DMS79 treated with DMSO at 0.1 percent for 48 hours (cell line): ENCODE measurements at regions not wholly inside any gene's neighbourhood (a gene's known extent, or its start where the extent isn't known, plus 50 kb on each side); places are given as distances from the start of the nearest gene placed in this dataset.

Experiments used
- DNase-seq: peaks from one replicate; lab custom pipeline; 2025; lab: John Stamatoyannopoulos, UW

- DNase-seq, result no peak
Measured at GRCh38 chr9:119829186-119829585, 460.0 kb upstream of the BRINP1 start.

GRCh38 chr9:119827526-119827925 is 458.3 kb upstream of the BRINP1 start:
- DNase-seq, result no peak

GRCh38 chr9:119827126-119827525 is 457.9 kb upstream of the BRINP1 start:
- no peak for DNase-seq

GRCh38 chr9:119818726-119819435 is 449.6 kb upstream of the BRINP1 start:
- DNase-seq, result no peak

GRCh38 chr9:119810645-119811429 is 441.6 kb upstream of the BRINP1 start:
- no peak for DNase-seq

- DNase-seq, result no peak
Measured at GRCh38 chr9:119803679-119804078, 434.4 kb upstream of the BRINP1 start.

GRCh38 chr9:119802621-119803020 is 433.4 kb upstream of the BRINP1 start:
- DNase-seq, result no peak

GRCh38 chr9:119802133-119802532 is 432.9 kb upstream of the BRINP1 start:
- DNase-seq, result no peak

- DNase-seq, result no peak
Measured at GRCh38 chr9:119801311-119801710, 432.1 kb upstream of the BRINP1 start.

- DNase-seq, result no peak
Measured at GRCh38 chr9:119795395-119795794, 426.2 kb upstream of the BRINP1 start.

GRCh38 chr9:119794836-119795235 is 425.6 kb upstream of the BRINP1 start:
- DNase-seq, result no peak

- no peak for DNase-seq
Measured at GRCh38 chr9:119793218-119793617, 424.0 kb upstream of the BRINP1 start.

GRCh38 chr9:119792242-119792641 is 423.0 kb upstream of the BRINP1 start:
- no peak for DNase-seq

- no peak for DNase-seq
Measured at GRCh38 chr9:119789987-119790386, 420.8 kb upstream of the BRINP1 start.

GRCh38 chr9:119788921-119789320 is 419.7 kb upstream of the BRINP1 start:
- no peak for DNase-seq

GRCh38 chr9:119781886-119782285 is 412.7 kb upstream of the BRINP1 start:
- DNase-seq, result no peak

- no peak for DNase-seq
Measured at GRCh38 chr9:119775410-119775809, 406.2 kb upstream of the BRINP1 start.

GRCh38 chr9:119773823-119774222 is 404.6 kb upstream of the BRINP1 start:
- no peak for DNase-seq

GRCh38 chr9:119771341-119771740 is 402.1 kb upstream of the BRINP1 start:
- no peak for DNase-seq

- DNase-seq, result no peak
Measured at GRCh38 chr9:119768266-119768665, 399.0 kb upstream of the BRINP1 start.

- no peak for DNase-seq
Measured at GRCh38 chr9:119765632-119766175, 396.5 kb upstream of the BRINP1 start.

- DNase-seq, result no peak
Measured at GRCh38 chr9:119763260-119763659, 394.0 kb upstream of the BRINP1 start.

GRCh38 chr9:119761812-119762211 is 392.6 kb upstream of the BRINP1 start:
- DNase-seq, result no peak
